ENCODE measurements at regions not wholly inside any gene's neighbourhood (a gene's known extent, or its start where the extent isn't known, plus 50 kb on each side); places are given as distances from the start of the nearest gene placed in this dataset.

DNA sequence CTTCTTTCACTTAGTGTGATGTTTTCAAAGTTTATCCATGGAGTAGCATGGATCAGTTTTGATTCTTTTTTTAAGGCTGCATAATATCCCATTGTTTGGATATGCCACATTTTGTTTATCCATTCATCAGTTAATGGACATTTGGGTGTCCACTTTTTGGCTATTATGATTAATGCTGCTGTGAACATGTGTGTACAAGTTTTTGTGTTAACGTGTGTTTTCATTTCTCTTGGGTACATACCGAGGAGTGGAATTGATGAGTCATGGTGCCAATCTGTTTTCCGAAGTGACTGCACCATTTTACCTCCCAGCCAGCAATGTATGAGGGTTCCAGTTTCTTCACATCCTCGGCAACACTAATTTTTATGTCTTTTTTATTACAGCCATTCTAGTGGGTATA, 78.4 kb upstream of the CCDC28A start:
- ChIA-PET POLR2A (no interaction called here), CTCF (no interaction called here)
- Histone ChIP-seq H3K4me3 (ENCODE audit: low read length) (no peak overlapping the region), H3K27me3 (ENCODE audit: control insufficient read depth in 1 of 2, insufficient read depth in 2 of 2, low read length in 2 of 2) (peaks cover 13 to 17% of the 10 kb centered on the region in 2 experiments), H3K4me1 (ENCODE audit: insufficient read depth, low read length) (peaks cover 10% of the 10 kb centered on the region), H3K27ac (ENCODE audit: low read depth in 1 of 2, low read length in 2 of 2) (no peak overlapping the region), H3K9me3 (ENCODE audit: control insufficient read depth in 1 of 2, insufficient read depth in 1 of 2, low read length in 2 of 2) (no peaks in the 10 kb centered on the region), H3K36me3 (ENCODE audit: insufficient read depth, low read length) (no peaks in the 10 kb centered on the region)
- TF ChIP-seq, protein P1, sequence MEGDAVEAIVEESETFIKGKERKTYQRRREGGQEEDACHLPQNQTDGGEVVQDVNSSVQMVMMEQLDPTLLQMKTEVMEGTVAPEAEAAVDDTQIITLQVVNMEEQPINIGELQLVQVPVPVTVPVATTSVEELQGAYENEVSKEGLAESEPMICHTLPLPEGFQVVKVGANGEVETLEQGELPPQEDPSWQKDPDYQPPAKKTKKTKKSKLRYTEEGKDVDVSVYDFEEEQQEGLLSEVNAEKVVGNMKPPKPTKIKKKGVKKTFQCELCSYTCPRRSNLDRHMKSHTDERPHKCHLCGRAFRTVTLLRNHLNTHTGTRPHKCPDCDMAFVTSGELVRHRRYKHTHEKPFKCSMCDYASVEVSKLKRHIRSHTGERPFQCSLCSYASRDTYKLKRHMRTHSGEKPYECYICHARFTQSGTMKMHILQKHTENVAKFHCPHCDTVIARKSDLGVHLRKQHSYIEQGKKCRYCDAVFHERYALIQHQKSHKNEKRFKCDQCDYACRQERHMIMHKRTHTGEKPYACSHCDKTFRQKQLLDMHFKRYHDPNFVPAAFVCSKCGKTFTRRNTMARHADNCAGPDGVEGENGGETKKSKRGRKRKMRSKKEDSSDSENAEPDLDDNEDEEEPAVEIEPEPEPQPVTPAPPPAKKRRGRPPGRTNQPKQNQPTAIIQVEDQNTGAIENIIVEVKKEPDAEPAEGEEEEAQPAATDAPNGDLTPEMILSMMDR (IDR thresholded peaks at IDR 0.05): no peak
- intact Hi-C loops (cut with DNase I, micrococcal nuclease): no loop called here
- Mint-ChIP-seq H3K27me3 (peaks cover 45% of the 10 kb centered on the region), H3K4me1 (ENCODE audit: low read depth) (peaks cover 7% of the 10 kb centered on the region), H3K4me3 (peak overlapping the region; percentile 8), H3K36me3 (ENCODE audit: low read depth) (no peaks in the 10 kb centered on the region), H3K27ac (no peak overlapping the region), H3K9me3 (no peaks in the 10 kb centered on the region)
- DNase-seq (no peak), ATAC-seq (ENCODE audit: poor library complexity) (no peak)

DNA sequence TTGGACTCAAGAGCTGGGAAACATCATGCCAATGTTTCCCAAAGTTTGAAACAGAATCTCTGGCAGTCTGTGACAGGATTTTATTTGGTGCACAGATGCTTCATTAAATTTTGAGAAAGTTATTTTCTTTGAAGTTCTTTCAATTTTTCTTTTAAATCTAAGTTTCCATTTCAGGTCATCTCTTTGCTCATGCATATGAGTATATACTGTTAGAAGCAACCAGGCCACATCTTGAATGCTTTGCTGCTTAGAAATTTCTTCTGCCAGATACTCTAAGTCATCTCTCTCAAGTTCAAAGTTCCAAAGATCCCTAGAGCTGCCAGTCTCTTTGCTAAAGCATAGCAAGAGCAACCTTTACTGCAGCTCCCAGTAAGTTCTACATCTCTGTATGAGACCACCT, 59.1 kb upstream of the CCDC28A start:
- Mint-ChIP-seq H3K4me1 (ENCODE audit: low read depth) (no peaks in the 10 kb centered on the region), H3K27me3 (peaks cover 41% of the 10 kb centered on the region), H3K4me3 (no peak overlapping the region), H3K36me3 (ENCODE audit: low read depth) (no peaks in the 10 kb centered on the region), H3K9me3 (peaks cover 7% of the 10 kb centered on the region), H3K27ac (no peak overlapping the region)
- DNase-seq: no peak
- H3K27ac ChIP-seq (ENCODE audit: low read depth in 1 of 2, low read length in 2 of 2): no peak overlapping the region
- H3K36me3 ChIP-seq (ENCODE audit: insufficient read depth, low read length): no peaks in the 10 kb centered on the region
- H3K4me1 ChIP-seq (ENCODE audit: insufficient read depth, low read length): no peaks in the 10 kb centered on the region
- no peak for ATAC-seq (ENCODE audit: poor library complexity)
- H3K9me3 ChIP-seq (ENCODE audit: control insufficient read depth in 1 of 2, insufficient read depth in 1 of 2, low read length in 2 of 2): peaks cover 3 to 16% of the 10 kb centered on the region in 2 experiments
- ChIA-PET POLR2A (no interaction called here), CTCF (no interaction called here)
- H3K4me3 ChIP-seq (ENCODE audit: low read length): no peak overlapping the region
- intact Hi-C loops (cut with DNase I, micrococcal nuclease): no loop called here
- peaks cover 0 to 9% of the 10 kb centered on the region in 2 experiments for H3K27me3 ChIP-seq (ENCODE audit: control insufficient read depth in 1 of 2, insufficient read depth in 2 of 2, low read length in 2 of 2)
- TF ChIP-seq, protein P1 (IDR thresholded peaks at IDR 0.05): no peak

DNA sequence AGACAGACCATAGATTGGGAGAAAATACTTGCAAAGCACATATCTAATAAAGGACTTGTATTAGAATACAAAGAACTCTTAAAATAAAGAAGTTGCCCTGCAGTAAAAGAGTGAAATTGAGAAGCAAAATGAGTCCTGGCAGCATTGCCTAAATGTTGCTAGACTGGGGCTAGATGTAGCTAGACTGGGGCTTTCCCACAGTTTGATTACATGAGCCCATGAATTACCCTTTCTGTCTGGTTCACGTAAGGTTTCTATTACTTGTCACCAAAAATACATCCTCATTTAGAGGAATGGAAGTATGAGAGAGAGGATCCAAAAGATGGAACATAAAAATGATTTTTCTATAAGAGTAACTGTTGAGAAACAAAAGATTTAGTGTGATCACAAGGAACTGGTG, 57.6 kb upstream of the CCDC28A start:
- Histone ChIP-seq H3K27ac (ENCODE audit: low read depth in 1 of 2, low read length in 2 of 2) (no peak overlapping the region), H3K27me3 (ENCODE audit: control insufficient read depth in 1 of 2, insufficient read depth in 2 of 2, low read length in 2 of 2) (peaks cover 0 to 9% of the 10 kb centered on the region in 2 experiments), H3K36me3 (ENCODE audit: insufficient read depth, low read length) (no peaks in the 10 kb centered on the region), H3K9me3 (ENCODE audit: control insufficient read depth in 1 of 2, insufficient read depth in 1 of 2, low read length in 2 of 2) (peaks cover 3 to 16% of the 10 kb centered on the region in 2 experiments), H3K4me3 (ENCODE audit: low read length) (no peak overlapping the region), H3K4me1 (ENCODE audit: insufficient read depth, low read length) (no peaks in the 10 kb centered on the region)
- Mint-ChIP-seq H3K36me3 (ENCODE audit: low read depth) (no peaks in the 10 kb centered on the region), H3K9me3 (peaks cover 7% of the 10 kb centered on the region), H3K27ac (no peak overlapping the region), H3K4me3 (no peak overlapping the region), H3K27me3 (peaks cover 35% of the 10 kb centered on the region), H3K4me1 (ENCODE audit: low read depth) (no peaks in the 10 kb centered on the region)
- DNase-seq (no peak), ATAC-seq (ENCODE audit: poor library complexity) (no peak)
- TF ChIP-seq, protein P1 (IDR thresholded peaks at IDR 0.05): no peak
- CTCF ChIA-PET: interaction anchor here (0.6 kb wide), 1 partner anchor 488 kb away, joined by 3 read pairs; no protein-coding TSS in a partner anchor
- intact Hi-C loops (cut with DNase I, micrococcal nuclease): no loop called here
- POLR2A ChIA-PET: no interaction called here

Data from CD4-positive, alpha-beta T cell (primary cell).